HepG2 (cell line): ENCODE measurements at regions not wholly inside any gene's neighbourhood (a gene's known extent, or its start where the extent isn't known, plus 50 kb on each side); places are given as distances from the start of the nearest gene placed in this dataset.
"Not testable (repeated sequence)": the region's sequence is repeated elsewhere in the genome, so short reads cannot be mapped to it uniquely, and the experiment has no call there.

Experiments used
- ATAC-seq: fragments of 200-7000 bp; cut with Tn5 transposase; 3 replicates; pipeline ENCODE4 v1.9.1; 2020; ENCODE audit warnings: mild to moderate bottlenecking, moderate library complexity
- BruUV-seq: library from RNA; stranded (reverse); fragments of 400-500 nt; replicated peaks from 2 replicates; lab custom pipeline; 2021; lab: Mats Ljungman, UMichigan
- CTCF ChIA-PET: fragments of 300-600 bp; formaldehyde crosslinking; extraction: SDS; loops from one replicate; lab custom pipeline; 2021; ENCODE audit warnings: low total read pairs, inconsistent platforms, low intra/inter-chr PET ratio; lab: Yijun Ruan, JAX
- POLR2A ChIA-PET: fragments of 350-600 bp; sonication (Branson Sonifier 250); formaldehyde crosslinking; loops from one replicate; lab custom pipeline; 2020; ENCODE audit warnings: antibody characterized with exemption, inconsistent platforms; lab: Yijun Ruan, JAX
- DNase-seq: peaks from one replicate; pipeline ENCODE4 v3.0.0-alpha.2; 2015; ENCODE audit warnings: low spot score
- FAIRE-seq: peaks from 3 replicates; lab custom pipeline; 2011; peaks lifted over from hg19 to GRCh38; lab: Jason Lieb, UNC
- H2AFZ ChIP-seq: one replicate; pipeline ENCODE4 v1.6.1; 2011; ENCODE audit warnings: low read length, inconsistent platforms
- H3K27ac ChIP-seq: fragments of 300-600 bp; 3 replicates; pipeline ENCODE4 v1.8.0; 2011; ENCODE audit warnings: mixed run types, mild to moderate bottlenecking, mixed read lengths, low read length, inconsistent platforms; ENCODE audit not compliant: insufficient read depth; ENCODE audit errors: extremely low read length
- H3K27me3 ChIP-seq, 2 experiments: fragments of 200-600 bp in 1 of 2; 2 replicates in 1 of 2; 3 replicates in 1 of 2; pipeline versions ENCODE4 v1.6.0 to v1.8.0; 2011; ENCODE audit warnings: low read length in 2 of 2, mild to moderate bottlenecking in 2 of 2, moderate library complexity in 2 of 2, inconsistent platforms in 1 of 2; ENCODE audit not compliant: insufficient read depth in 2 of 2, control insufficient read depth in 1 of 2
- H3K36me3 ChIP-seq, 2 experiments: fragments of 200-600 bp in 1 of 2; replicated peaks in 1 of 2; 2 replicates in 1 of 2; 3 replicates in 1 of 2; pipeline versions ENCODE4 v1.5.1 to v1.8.0; 2011; ENCODE audit warnings: low read length in 2 of 2, inconsistent platforms in 1 of 2; ENCODE audit not compliant: insufficient read depth in 2 of 2, control insufficient read depth in 1 of 2
- H3K4me1 ChIP-seq: 2 replicates; pipeline ENCODE4 v1.5.1; 2012; ENCODE audit warnings: low read length, inconsistent platforms; ENCODE audit not compliant: insufficient read depth
- H3K4me2 ChIP-seq: 2 replicates; pipeline ENCODE4 v1.6.0; 2011; ENCODE audit warnings: low read depth, low read length, inconsistent platforms
- H3K4me3 ChIP-seq, 3 experiments: fragments of 200-600 bp in 1 of 3; sonication (generic), shearing (Covaris generic) in 1 of 3; replicated peaks in 1 of 3; 2 replicates each; pipeline ENCODE4 v1.5.1; 2011 to 2016; ENCODE audit warnings: low read length in 3 of 3, inconsistent platforms in 2 of 3, low read depth in 2 of 3, mild to moderate bottlenecking in 2 of 3, control low read depth in 1 of 3, mixed read lengths in 1 of 3; ENCODE audit not compliant: insufficient read depth in 1 of 3
- H3K79me2 ChIP-seq: one replicate; pipeline ENCODE4 v1.6.1; 2011; ENCODE audit warnings: low read length, inconsistent platforms; ENCODE audit not compliant: insufficient read depth
- H3K9ac ChIP-seq: 2 replicates; pipeline ENCODE4 v1.6.0; 2011; ENCODE audit warnings: mild to moderate bottlenecking, low read depth, low read length, inconsistent platforms; ENCODE audit not compliant: insufficient read depth
- H3K9me3 ChIP-seq: 2 replicates; pipeline ENCODE4 v1.5.1; 2012; ENCODE audit warnings: mild to moderate bottlenecking, low read length
- H4K20me1 ChIP-seq: 2 replicates; pipeline ENCODE4 v1.6.0; 2011; ENCODE audit warnings: inconsistent platforms, mild to moderate bottlenecking, low read length, moderate library complexity; ENCODE audit not compliant: insufficient read depth
- WGBS: methylation state at CpG from one replicate; pipeline ENCODE4 v1.1.6; 2017; ENCODE audit warnings: low lambda C conversion rate; 5-methylcytosine and 5-hydroxymethylcytosine counted together
- in situ Hi-C: cut with HindIII; loops from 2 replicates; pipeline ENCODE4 v1.10.0; 2017; ENCODE audit warnings: low pct_unique_long_range_greater_than_20kb; ENCODE audit not compliant: extremely low pct_ligation_motif_present
- intact Hi-C: fragments of 100-400 bp; cut with micrococcal nuclease; formaldehyde crosslinking; loops from one replicate; pipeline ENCODE4 v1.10.0; 2022; ENCODE audit not compliant: unreplicated experiment
- TF ChIP-seq, protein P1 (sequence below), 2 experiments: sonication (generic) in 1 of 2; formaldehyde crosslinking in 1 of 2; IDR thresholded peaks; 2 replicates each; pipeline versions ENCODE4 v1.4.0 to v1.6.1; 2018 to 2020; ENCODE audit warnings: missing genetic modification reagents in 2 of 2, borderline replicate concordance in 1 of 2, low read depth in 1 of 2, mild to moderate bottlenecking in 1 of 2, missing biosample characterization in 1 of 2

DNA sequence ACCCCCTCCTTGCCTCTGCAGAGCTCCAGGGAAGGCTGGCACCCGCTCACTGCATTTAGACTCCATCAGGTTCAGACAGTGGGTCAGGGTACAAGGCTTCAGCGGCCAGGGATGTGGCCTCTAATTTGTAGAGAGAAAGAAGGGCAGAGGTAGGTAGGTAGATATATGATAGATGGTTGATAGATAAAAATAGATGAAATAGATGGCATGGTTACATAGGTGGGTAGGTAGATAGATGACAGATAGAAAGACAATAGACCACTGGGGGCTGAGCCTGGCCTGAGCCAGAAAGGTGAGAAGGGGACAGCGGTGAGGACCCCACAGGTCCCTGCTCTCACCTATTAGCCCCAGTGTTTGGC lies 126.6 kb downstream of the METRNL start:
- POLR2A ChIA-PET, H3K4me3 ChIP-seq, DNase-seq, ATAC-seq, H3K79me2 ChIP-seq, H3K36me3 ChIP-seq, in situ Hi-C loops, H4K20me1 ChIP-seq, BruUV-seq, FAIRE-seq, H3K9me3 ChIP-seq, H3K4me2 ChIP-seq, H3K27ac ChIP-seq, H3K9ac ChIP-seq, intact Hi-C loops, H2AFZ ChIP-seq: not testable (repeated sequence)
- CTCF ChIA-PET: interaction anchor here (0.6 to 1.8 kb wide), 4 partner anchors 96 to 424 kb away, joined by 3 to 16 read pairs (median 6); no protein-coding TSS in a partner anchor
- TF ChIP-seq, protein P1, sequence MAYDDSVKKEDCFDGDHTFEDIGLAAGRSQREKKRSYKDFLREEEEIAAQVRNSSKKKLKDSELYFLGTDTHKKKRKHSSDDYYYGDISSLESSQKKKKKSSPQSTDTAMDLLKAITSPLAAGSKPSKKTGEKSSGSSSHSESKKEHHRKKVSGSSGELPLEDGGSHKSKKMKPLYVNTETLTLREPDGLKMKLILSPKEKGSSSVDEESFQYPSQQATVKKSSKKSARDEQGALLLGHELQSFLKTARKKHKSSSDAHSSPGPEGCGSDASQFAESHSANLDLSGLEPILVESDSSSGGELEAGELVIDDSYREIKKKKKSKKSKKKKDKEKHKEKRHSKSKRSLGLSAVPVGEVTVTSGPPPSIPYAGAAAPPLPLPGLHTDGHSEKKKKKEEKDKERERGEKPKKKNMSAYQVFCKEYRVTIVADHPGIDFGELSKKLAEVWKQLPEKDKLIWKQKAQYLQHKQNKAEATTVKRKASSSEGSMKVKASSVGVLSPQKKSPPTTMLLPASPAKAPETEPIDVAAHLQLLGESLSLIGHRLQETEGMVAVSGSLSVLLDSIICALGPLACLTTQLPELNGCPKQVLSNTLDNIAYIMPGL (CRISPR knock-in tag; IDR thresholded peaks at IDR 0.05; ENCODE audit: borderline replicate concordance in 1 of 2, low read depth in 1 of 2): 0 out of 4 replicates have a peak, but pooled peaks of 1 of the 2 experiments have one; percentile 6
- Histone ChIP-seq H3K27me3 (peaks cover 0 to 18% of the 10 kb centered on the region in 2 experiments; a peak in 4 of 5 replicates), H3K4me1 (peaks cover 15% of the 10 kb centered on the region)
- 97% methylated on average over 3 of the region's 3 CpGs for WGBS

DNA sequence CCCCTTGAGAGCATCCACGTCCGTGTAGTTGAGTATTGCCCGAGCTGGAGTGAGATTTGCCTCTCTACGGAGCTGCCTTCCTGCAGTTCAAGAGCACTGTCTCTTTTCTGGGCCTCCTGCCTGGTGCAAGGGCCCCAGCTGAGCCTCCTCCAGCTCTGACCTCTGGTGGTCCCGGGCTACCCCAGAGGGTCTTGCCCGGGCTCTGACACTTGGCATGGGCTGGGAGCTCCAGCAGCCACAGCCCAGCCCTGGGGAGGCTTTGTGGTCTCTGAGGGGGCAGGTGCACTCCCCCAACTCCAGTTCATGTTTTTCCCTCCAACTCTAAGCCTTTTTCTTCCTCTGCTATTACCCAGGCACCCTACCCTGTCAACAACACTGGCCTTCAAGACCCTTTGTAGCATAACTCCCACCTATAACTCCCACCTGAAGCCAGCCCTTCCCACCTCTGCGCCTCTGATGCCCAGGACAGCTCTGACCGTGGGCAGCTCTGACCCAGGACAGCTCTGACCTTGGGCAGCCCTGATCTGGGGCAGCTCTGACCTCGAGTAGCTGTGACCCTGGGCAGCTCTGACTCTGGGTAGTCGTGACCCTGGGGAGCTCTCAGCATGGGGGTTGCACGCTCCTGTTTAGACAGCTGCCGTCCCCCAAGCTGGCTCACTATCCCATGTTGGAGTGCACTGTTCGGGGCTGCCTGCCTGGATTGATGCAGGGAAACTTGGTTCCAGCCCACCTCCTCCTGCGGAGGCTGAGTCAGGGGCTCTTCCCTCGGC lies 127.6 kb downstream of the METRNL start:
- H4K20me1 ChIP-seq, H3K79me2 ChIP-seq, H3K4me2 ChIP-seq, POLR2A ChIA-PET, H2AFZ ChIP-seq, H3K27ac ChIP-seq, BruUV-seq, H3K27me3 ChIP-seq, H3K4me3 ChIP-seq, DNase-seq, ATAC-seq, in situ Hi-C loops, intact Hi-C loops, FAIRE-seq, CTCF ChIA-PET, H3K36me3 ChIP-seq, H3K9ac ChIP-seq, H3K9me3 ChIP-seq: not testable (repeated sequence)
- 13% methylated on average over 6 of the region's 15 CpGs for WGBS
- peaks cover 15% of the 10 kb centered on the region for H3K4me1 ChIP-seq
